H9 (cell line): ENCODE measurements at regions not wholly inside any gene's neighbourhood (a gene's known extent, or its start where the extent isn't known, plus 50 kb on each side); places are given as distances from the start of the nearest gene placed in this dataset.

Source experiments
- DNase-seq: peaks from one replicate; pipeline ENCODE4 v3.0.0-alpha.2; 2017
- H2AFZ ChIP-seq: one replicate; pipeline ENCODE4 v1.6.1; 2013; ENCODE audit warnings: mild to moderate bottlenecking, low read length, control low read depth, moderate library complexity
- H2AK5ac ChIP-seq: 2 replicates; pipeline ENCODE4 v1.6.1; 2013; ENCODE audit warnings: low read length, control low read depth, mixed read lengths; ENCODE audit not compliant: insufficient read length
- H2BK120ac ChIP-seq: one replicate; pipeline ENCODE4 v1.6.1; 2013; ENCODE audit warnings: low read depth, mild to moderate bottlenecking, low read length, control low read depth, inconsistent platforms; ENCODE audit not compliant: poor library complexity, severe bottlenecking
- H2BK12ac ChIP-seq: 2 replicates; pipeline ENCODE4 v1.6.1; 2013; ENCODE audit warnings: low read length, control low read depth, mixed read lengths, low read depth; ENCODE audit not compliant: insufficient read length
- H2BK15ac ChIP-seq: 2 replicates; pipeline ENCODE4 v1.6.1; 2013; ENCODE audit warnings: low read depth, low read length, control low read depth
- H2BK20ac ChIP-seq: one replicate; pipeline ENCODE4 v1.6.1; 2013; ENCODE audit warnings: low read depth, mild to moderate bottlenecking, low read length, control low read depth, inconsistent platforms; ENCODE audit not compliant: poor library complexity, severe bottlenecking
- H2BK5ac ChIP-seq: 2 replicates; pipeline ENCODE4 v1.6.1; 2013; ENCODE audit warnings: low read length, control low read depth, mixed read lengths; ENCODE audit not compliant: insufficient read length
- H3K14ac ChIP-seq: 2 replicates; pipeline ENCODE4 v1.6.1; 2013; ENCODE audit warnings: low read length, control low read depth; ENCODE audit not compliant: insufficient read depth
- H3K18ac ChIP-seq: 2 replicates; pipeline ENCODE4 v1.6.1; 2013; ENCODE audit warnings: low read depth, mild to moderate bottlenecking, mixed read lengths, low read length, control low read depth; ENCODE audit not compliant: insufficient read length
- H3K23ac ChIP-seq: 2 replicates; pipeline ENCODE4 v1.6.1; 2013; ENCODE audit warnings: low read length, control low read depth, mixed read lengths, low read depth; ENCODE audit not compliant: insufficient read length
- H3K23me2 ChIP-seq: 2 replicates; pipeline ENCODE4 v1.6.1; 2013; ENCODE audit warnings: low read depth, mild to moderate bottlenecking, mixed read lengths, low read length, control low read depth; ENCODE audit not compliant: insufficient read length, poor library complexity, severe bottlenecking
- H3K27ac ChIP-seq: 2 replicates; pipeline ENCODE4 v1.5.1; 2013; ENCODE audit warnings: low read length, control low read depth, mixed read lengths, low read depth; ENCODE audit not compliant: insufficient read length
- H3K27me3 ChIP-seq: 2 replicates; pipeline ENCODE4 v1.6.1; 2013; ENCODE audit warnings: low read length, control low read depth, inconsistent platforms; ENCODE audit not compliant: insufficient read depth
- H3K4ac ChIP-seq: 2 replicates; pipeline ENCODE4 v1.6.1; 2013; ENCODE audit warnings: low read depth, mild to moderate bottlenecking, control low read depth, inconsistent platforms, low read length, moderate library complexity
- H3K4me1 ChIP-seq: 2 replicates; pipeline ENCODE4 v1.6.1; 2013; ENCODE audit warnings: low read length, control low read depth, inconsistent platforms; ENCODE audit not compliant: insufficient read depth
- H3K4me2 ChIP-seq: 2 replicates; pipeline ENCODE4 v1.6.1; 2013; ENCODE audit warnings: low read length, control low read depth, mixed read lengths; ENCODE audit not compliant: insufficient read length, insufficient read depth
- H3K56ac ChIP-seq: 2 replicates; pipeline ENCODE4 v1.6.1; 2013; ENCODE audit warnings: low read depth, mild to moderate bottlenecking, mixed read lengths, low read length, control low read depth; ENCODE audit not compliant: insufficient read length
- H3K79me1 ChIP-seq: 2 replicates; pipeline ENCODE4 v1.6.1; 2013; ENCODE audit warnings: low read depth, mild to moderate bottlenecking, moderate library complexity, low read length, control low read depth, inconsistent platforms; ENCODE audit not compliant: insufficient read depth, poor library complexity, severe bottlenecking
- H3K79me2 ChIP-seq: 2 replicates; pipeline ENCODE4 v1.6.1; 2013; ENCODE audit warnings: low read length, control low read depth, inconsistent platforms; ENCODE audit not compliant: insufficient read depth
- H3K9ac ChIP-seq: 2 replicates; pipeline ENCODE4 v1.6.1; 2013; ENCODE audit warnings: low read length, control low read depth, mixed read lengths; ENCODE audit not compliant: insufficient read length; ENCODE audit errors: extremely low read depth
- H3K9me3 ChIP-seq: one replicate; pipeline ENCODE4 v1.6.1; 2013; ENCODE audit warnings: low read depth, low read length, inconsistent platforms; ENCODE audit not compliant: control insufficient read depth
- H3T11ph ChIP-seq: one replicate; pipeline ENCODE4 v1.6.1; 2013; ENCODE audit warnings: mild to moderate bottlenecking, low read length, control low read depth, inconsistent platforms
- H4K20me1 ChIP-seq: one replicate; pipeline ENCODE4 v1.6.1; 2013; ENCODE audit not compliant: control insufficient read depth, insufficient read length, insufficient read depth
- H4K5ac ChIP-seq: 2 replicates; pipeline ENCODE4 v1.6.1; 2013; ENCODE audit warnings: low read depth, mild to moderate bottlenecking, mixed read lengths, low read length, control low read depth; ENCODE audit not compliant: insufficient read length
- H4K8ac ChIP-seq: replicated peaks from 2 replicates; pipeline ENCODE4 v1.6.1; 2013; ENCODE audit warnings: low read length, control low read depth, mixed read lengths, low read depth; ENCODE audit not compliant: insufficient read length
- H4K91ac ChIP-seq: 2 replicates; pipeline ENCODE4 v1.6.1; 2013; ENCODE audit warnings: low read depth, mild to moderate bottlenecking, moderate library complexity, mixed read lengths, low read length, control low read depth; ENCODE audit not compliant: insufficient read length
- H3K27ac Mint-ChIP-seq, 3 experiments: 2 replicates in 2 of 3; 3 replicates in 1 of 3; pipeline ENCODE4 v1.8.0; 2020 to 2021; ENCODE audit warnings: mixed read lengths in 3 of 3, mild to moderate bottlenecking in 1 of 3, moderate library complexity in 1 of 3
- H3K27me3 Mint-ChIP-seq: 2 replicates; pipeline ENCODE4 v1.8.0; 2021; ENCODE audit warnings: low read depth, mild to moderate bottlenecking, moderate library complexity, mixed read lengths
- H3K36me3 Mint-ChIP-seq, 3 experiments: 2 replicates in 2 of 3; 3 replicates in 1 of 3; pipeline ENCODE4 v1.8.0; 2020 to 2021; ENCODE audit warnings: low read depth in 3 of 3, mixed read lengths in 3 of 3; ENCODE audit not compliant: insufficient read depth in 1 of 3
- H3K4me1 Mint-ChIP-seq, 2 experiments: 2 replicates each; pipeline ENCODE4 v1.8.0; 2020; ENCODE audit warnings: mixed read lengths in 2 of 2
- H3K4me3 Mint-ChIP-seq, 2 experiments: 2 replicates in 1 of 2; 3 replicates in 1 of 2; pipeline ENCODE4 v1.8.0; 2020 to 2021; ENCODE audit warnings: mild to moderate bottlenecking in 2 of 2, mixed read lengths in 2 of 2, moderate library complexity in 1 of 2
- H3K9me3 Mint-ChIP-seq, 2 experiments: 2 replicates in 1 of 2; 3 replicates in 1 of 2; pipeline ENCODE4 v1.8.0; 2020; ENCODE audit warnings: mild to moderate bottlenecking in 2 of 2, mixed read lengths in 2 of 2, moderate library complexity in 1 of 2
- CTCF ChIP-seq: fragments of 200-600 bp; sonication (generic); conservative IDR thresholded peaks from 3 replicates; pipeline ENCODE4 v1.8.0; 2021; ENCODE audit warnings: antibody characterized with exemption, mild to moderate bottlenecking
- whole genome bisulfite sequencing: extraction: QIAGEN DNeasy Blood & Tissue Kit; methylation state at CpG from one replicate; pipeline ENCODE4 v1.1.7; 2013; ENCODE audit warnings: missing lambda C conversion rate, low lambda C conversion rate, mixed read lengths; ENCODE audit not compliant: insufficient read length; ENCODE audit errors: extremely low coverage; 5-methylcytosine and 5-hydroxymethylcytosine counted together

GRCh38 chr11:19547044-19547443 is 165.6 kb upstream of the NAV2 start:
- no peak overlapping the region for H2BK12ac ChIP-seq
- H2AK5ac ChIP-seq: no peak overlapping the region
- H3K56ac ChIP-seq: no peak overlapping the region
- H3K14ac ChIP-seq: peak overlapping the region; percentile 12; the same call in 1 of the 2 replicates
- no peak overlapping the region for H2BK15ac ChIP-seq
- no peak overlapping the region for H3K18ac ChIP-seq
- H3K9me3 Mint-ChIP-seq: no peaks in the 10 kb centered on the region
- no peak overlapping the region for H2AFZ ChIP-seq
- WGBS: no CpG with 5 or more reads among the region's 3 CpGs
- H4K8ac ChIP-seq: no peak overlapping the region
- no peak for TF ChIP-seq CTCF
- H3K27me3 ChIP-seq: no peaks in the 10 kb centered on the region; the same call in 1 of the 2 replicates
- no peak overlapping the region for H2BK120ac ChIP-seq
- no peaks in the 10 kb centered on the region for H3K79me2 ChIP-seq
- no peak overlapping the region for H3T11ph ChIP-seq
- no peak overlapping the region for H3K27ac ChIP-seq
- 0 out of 2 replicates have a peak, but pooled peaks cover 4% of the 10 kb centered on the region for H3K4me1 ChIP-seq
- no peak overlapping the region for H3K4me3 Mint-ChIP-seq
- H4K20me1 ChIP-seq: no peaks in the 10 kb centered on the region
- H3K9me3 ChIP-seq: no peaks in the 10 kb centered on the region
- no peaks in the 10 kb centered on the region for H3K23me2 ChIP-seq
- no peak for DNase-seq
- H4K5ac ChIP-seq: no peak overlapping the region
- H4K91ac ChIP-seq: no peak overlapping the region
- H3K4ac ChIP-seq: no peak overlapping the region
- no peak overlapping the region for H2BK5ac ChIP-seq
- no peak overlapping the region for H2BK20ac ChIP-seq
- peaks cover 7 to 9% of the 10 kb centered on the region in 2 experiments for H3K4me1 Mint-ChIP-seq
- H3K27ac Mint-ChIP-seq: no peak overlapping the region
- no peaks in the 10 kb centered on the region for H3K36me3 Mint-ChIP-seq
- H3K4me2 ChIP-seq: no peak overlapping the region
- no peak overlapping the region for H3K9ac ChIP-seq
- no peaks in the 10 kb centered on the region for H3K79me1 ChIP-seq
- H3K27me3 Mint-ChIP-seq: no peaks in the 10 kb centered on the region; the same call in none of the 2 replicates
- H3K23ac ChIP-seq: no peak overlapping the region
